ENCODE measurements at regions not wholly inside any gene's neighbourhood (a gene's known extent, or its start where the extent isn't known, plus 50 kb on each side); places are given as distances from the start of the nearest gene placed in this dataset.

DNA sequence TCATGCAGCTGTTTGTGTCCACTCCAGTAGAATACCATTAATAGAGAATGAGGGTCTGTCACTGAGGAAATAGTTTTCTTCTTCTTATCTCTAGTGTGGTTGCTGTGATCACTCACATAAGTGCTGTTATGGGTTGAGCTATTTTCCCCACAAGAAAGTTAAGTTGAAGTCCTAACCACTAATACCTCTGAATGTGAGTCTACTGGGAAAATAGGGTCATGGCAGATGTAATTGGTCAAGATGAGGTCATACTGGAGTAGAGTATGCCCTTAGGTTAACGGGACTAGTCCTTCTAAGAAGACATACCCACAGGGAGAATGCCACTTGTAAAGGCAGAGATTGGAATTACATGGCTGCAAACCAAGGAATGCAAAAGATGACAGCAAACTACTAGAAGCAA, 70.5 kb upstream of the COL24A1 start:
- DNase-seq = no peak

DNA sequence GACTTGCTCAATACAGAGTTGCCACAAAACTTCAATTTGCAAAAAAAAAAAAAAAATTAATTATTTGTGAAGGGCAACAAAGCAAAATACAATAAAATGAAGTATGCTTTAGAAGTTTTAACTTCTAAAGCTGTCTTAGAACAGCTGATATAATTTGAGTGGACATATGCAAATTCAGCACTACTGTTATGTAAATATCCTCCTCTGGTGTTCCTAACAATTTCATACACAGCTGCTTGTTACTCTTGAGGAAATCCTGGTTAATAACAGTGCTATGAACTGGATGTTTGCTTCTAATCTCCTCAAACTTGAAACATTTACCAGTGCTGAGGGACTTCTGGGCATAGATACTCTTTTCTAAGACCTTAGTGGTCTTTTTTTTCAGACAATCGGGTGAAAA, 69.6 kb upstream of the COL24A1 start:
- no peak for DNase-seq

DNA sequence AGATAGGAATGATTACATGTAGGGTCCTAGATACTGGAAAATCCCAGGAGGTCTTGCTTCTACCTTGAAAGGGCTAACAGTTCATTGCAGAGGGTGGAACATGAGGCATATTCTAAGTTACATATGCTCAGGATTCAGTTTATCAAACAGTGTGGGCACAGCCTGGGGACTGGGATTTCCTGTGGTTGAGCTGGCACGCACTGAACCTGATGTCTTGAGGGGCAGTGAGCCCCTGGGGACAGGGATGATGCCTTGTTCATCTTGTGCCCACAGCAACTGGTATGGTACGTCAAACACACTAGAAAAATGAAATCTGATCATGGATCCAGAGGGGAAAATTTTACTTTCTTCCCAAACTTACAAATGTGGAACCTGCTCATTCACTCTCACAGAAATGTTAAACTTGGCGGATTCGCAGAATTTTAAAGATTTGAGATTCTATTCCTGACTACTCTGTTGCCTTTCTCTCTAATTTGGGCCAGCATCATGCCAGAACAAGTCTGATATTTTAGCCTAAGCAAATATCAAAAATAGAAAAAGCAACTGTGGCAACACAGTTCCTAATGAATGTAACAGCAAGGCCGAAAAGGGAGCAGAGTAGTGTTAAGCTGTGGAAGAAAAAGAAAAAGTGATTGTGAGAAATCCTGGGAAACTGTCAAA, 68.2 kb upstream of the COL24A1 start:
- no peak for DNase-seq

DNA sequence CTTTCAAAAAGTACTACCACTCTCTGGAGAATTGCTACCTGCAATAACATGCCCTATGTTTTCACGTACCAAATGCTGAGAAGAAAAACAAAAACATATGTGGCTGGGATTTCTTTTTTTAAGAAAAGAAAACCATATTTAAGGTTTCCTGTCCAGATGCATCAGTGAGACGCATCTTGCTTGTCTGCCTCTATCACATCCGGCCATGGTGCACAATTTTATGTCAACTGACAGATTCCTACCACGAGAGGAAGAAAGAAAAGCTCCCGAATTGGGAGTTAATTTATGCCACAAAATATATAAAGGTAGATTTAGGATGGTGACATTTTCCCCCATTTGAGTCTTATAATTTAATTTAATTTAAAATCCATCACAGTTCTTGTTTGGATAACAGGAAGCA, 62.3 kb upstream of the COL24A1 start:
- DNase-seq = no peak

DNA sequence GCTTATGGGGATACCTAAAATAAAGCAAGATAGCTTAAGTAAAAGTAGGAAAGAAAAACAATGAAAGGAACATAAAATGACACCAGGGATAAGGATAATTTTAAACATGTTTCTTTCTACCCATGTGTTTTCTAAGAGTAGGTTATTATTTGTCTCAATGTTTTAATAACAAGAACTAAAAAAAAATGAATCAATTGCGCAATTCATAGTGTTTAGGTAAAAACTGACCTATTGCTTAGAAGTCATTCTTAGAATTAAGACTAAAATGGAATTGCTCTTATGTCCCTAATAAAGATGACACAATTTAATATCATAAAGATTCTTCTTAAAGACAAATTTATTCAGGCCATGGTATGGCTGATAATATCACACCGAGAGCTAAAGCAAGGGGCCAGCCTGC, 58.0 kb upstream of the COL24A1 start:
- no peak for DNase-seq

DNA sequence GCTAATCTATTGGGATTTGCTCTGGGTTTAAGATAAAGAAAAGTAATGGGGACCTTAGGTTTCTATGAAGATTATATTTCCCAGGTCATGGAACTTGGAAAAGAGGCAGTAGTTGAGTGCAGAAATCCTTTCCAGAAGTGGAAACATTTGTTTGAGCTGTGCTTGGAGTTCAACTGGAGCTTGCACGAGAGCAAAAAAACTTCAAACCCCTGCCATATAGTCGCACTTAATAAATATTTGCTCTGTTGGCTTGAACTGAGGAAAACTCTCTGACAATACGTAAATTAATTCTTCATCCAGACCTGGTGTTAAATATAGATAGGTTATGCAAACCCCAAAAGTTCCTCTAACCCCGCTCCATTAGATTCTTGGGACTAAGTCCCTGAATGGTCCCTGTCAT, 52.8 kb upstream of the COL24A1 start:
- no peak for DNase-seq

GRCh38 chr1:86207323-86207722, 50.8 kb upstream of the COL24A1 start:
- peak; percentile 3 for DNase-seq
